Uterus (tissue), 2 donors: ENCODE measurements at regions not wholly inside any gene's neighbourhood (a gene's known extent, or its start where the extent isn't known, plus 50 kb on each side); places are given as distances from the start of the nearest gene placed in this dataset.

Source experiments
- CTCF ChIP-seq, 4 experiments: fragments of 200-600 bp in 2 of 4; fragments of 450-650 bp in 2 of 4; sonication (generic) in 2 of 4; IDR thresholded peaks; one replicate each; pipeline ENCODE4 v1.5.1; 2016 to 2019; ENCODE audit warnings: antibody characterized with exemption in 4 of 4, mild to moderate bottlenecking in 2 of 4, moderate library complexity in 1 of 4
- POLR2A ChIP-seq, 2 donors: fragments of 450-650 bp; IDR thresholded peaks; one replicate each; pipeline ENCODE4 v1.6.1; 2016; ENCODE audit warnings: antibody characterized with exemption in 2 of 2, mild to moderate bottlenecking in 1 of 2, moderate library complexity in 1 of 2

DNA sequence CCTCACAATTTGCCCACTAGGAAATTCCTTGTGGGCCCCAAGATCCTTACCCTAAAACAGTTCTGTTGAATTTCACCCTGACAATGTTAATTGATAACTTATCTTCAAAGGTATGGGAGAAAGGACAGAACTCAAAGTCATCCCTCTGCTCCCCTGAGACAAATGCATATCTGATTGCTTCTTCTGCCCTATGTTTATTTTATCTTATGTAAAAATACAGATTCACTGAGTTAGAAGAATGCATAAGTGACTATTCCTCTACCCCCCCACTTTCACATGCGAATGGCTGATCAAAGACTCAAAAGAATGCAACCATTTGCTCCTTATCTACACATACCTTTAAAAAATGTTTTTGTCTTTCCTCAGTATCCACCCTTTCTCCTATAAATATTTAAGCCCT, 235.7 kb upstream of the SEMA3C start:
- TF ChIP-seq POLR2A (IDR thresholded peaks at IDR 0.05), result no peak
- TF ChIP-seq CTCF (IDR thresholded peaks at IDR 0.05), result no peak
